Body of pancreas (tissue), 4 donors: ENCODE measurements at regions not wholly inside any gene's neighbourhood (a gene's known extent, or its start where the extent isn't known, plus 50 kb on each side); places are given as distances from the start of the nearest gene placed in this dataset.
"Not testable (repeated sequence)": the region's sequence is repeated elsewhere in the genome, so short reads cannot be mapped to it uniquely, and the experiment has no call there.

ENCODE experiments used
- ATAC-seq: fragments of 150-250 bp; one replicate; pipeline ENCODE4 v1.9.1; 2016
- DNase-seq, 4 donors: peaks; one replicate each; pipeline ENCODE4 v3.0.0-alpha.2; 2019
- H3K27ac ChIP-seq, 4 donors: fragments of 200-600 bp; sonication (generic); 1 replicate in 3 of 4; 2 replicates in 1 of 4; pipeline versions ENCODE4 v1.5.1 to v1.6.1; 2016 to 2019; ENCODE audit warnings: mild to moderate bottlenecking in 1 of 4, mixed read lengths in 1 of 4, moderate library complexity in 1 of 4
- H3K27me3 ChIP-seq, 2 donors: fragments of 200-600 bp; sonication (generic); one replicate each; pipeline ENCODE4 v1.6.0; 2016; ENCODE audit warnings: mild to moderate bottlenecking in 1 of 2
- H3K36me3 ChIP-seq, 2 donors: fragments of 200-600 bp; sonication (generic); replicated peaks in 1 of 2; 2 replicates each; pipeline ENCODE4 v1.5.1; 2016; ENCODE audit warnings: low read depth in 2 of 2; ENCODE audit not compliant: insufficient read depth in 1 of 2
- H3K4me1 ChIP-seq: fragments of 200-600 bp; sonication (generic); one replicate; pipeline ENCODE4 v1.6.0; 2016
- H3K4me3 ChIP-seq, 2 donors: fragments of 200-600 bp; sonication (generic); 1 replicate in 1 of 2; 2 replicates in 1 of 2; pipeline ENCODE4 v1.5.1; 2016 to 2019
- H3K9me3 ChIP-seq, 3 donors: fragments of 200-600 bp; sonication (generic); 1 replicate in 2 of 3; 2 replicates in 1 of 3; pipeline ENCODE4 v1.5.1; 2016
- CTCF ChIP-seq, 7 experiments: fragments of 450-650 bp in 4 of 7; fragments of 200-600 bp in 3 of 7; sonication (generic) in 3 of 7; IDR thresholded peaks; one replicate each; pipeline ENCODE4 v1.5.1; 2016 to 2019; ENCODE audit warnings: antibody characterized with exemption in 7 of 7
- POLR2A ChIP-seq, 3 donors: fragments of 450-650 bp; IDR thresholded peaks; one replicate each; pipeline ENCODE4 v1.6.1; 2016; ENCODE audit warnings: antibody characterized with exemption in 3 of 3, mild to moderate bottlenecking in 2 of 3
- WGBS, 2 donors: methylation state at CpG; one replicate each; pipeline ENCODE4 v1.1.5; 2017; 5-methylcytosine and 5-hydroxymethylcytosine counted together
- intact Hi-C: fragments of 100-400 bp; cut with DNase I; formaldehyde crosslinking; loops from one replicate; pipeline ENCODE4 v1.15.1; 2023

- Histone ChIP-seq H3K9me3 (no peaks in the 10 kb centered on the region), H3K27ac (no peak overlapping the region), H3K27me3 (no peaks in the 10 kb centered on the region), H3K4me1 (no peaks in the 10 kb centered on the region), H3K4me3 (no peak overlapping the region), H3K36me3 (no peaks in the 10 kb centered on the region)
- intact Hi-C loops = no loop called here
- ATAC-seq (no peak), DNase-seq (no peak)
- no peak for TF ChIP-seq CTCF (IDR thresholded peaks at IDR 0.05)
- no peak for TF ChIP-seq POLR2A (IDR thresholded peaks at IDR 0.05)
- WGBS, 2 donors = 44 to 65% methylated on average over 2 of the region's 2 CpGs
Measured at GRCh38 chr9:75812141-75812540, 78.3 kb upstream of the PCSK5 start.

DNA sequence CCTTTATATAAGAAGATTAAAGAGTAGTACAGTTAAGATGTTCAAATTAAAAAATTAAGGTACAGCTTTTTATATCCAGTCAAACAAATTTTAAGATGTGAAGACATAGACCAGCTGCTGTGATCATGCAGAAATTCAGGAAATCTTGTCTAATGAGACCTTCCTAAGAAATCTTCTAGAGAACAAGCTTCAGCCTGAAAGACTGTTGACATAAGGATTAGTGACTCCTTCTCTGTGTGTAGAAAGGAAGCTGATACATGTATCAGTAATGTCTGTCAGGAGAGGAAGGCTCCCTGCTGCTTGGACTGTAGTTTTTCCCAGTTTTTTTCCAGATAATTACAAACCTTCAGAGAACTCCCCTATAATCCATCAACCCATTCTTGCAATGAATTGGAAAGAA lies 75.8 kb upstream of the PCSK5 start:
- Histone ChIP-seq H3K36me3 (no peaks in the 10 kb centered on the region), H3K9me3 (no peaks in the 10 kb centered on the region), H3K4me3 (no peak overlapping the region), H3K27ac (no peak overlapping the region), H3K4me1 (no peaks in the 10 kb centered on the region), H3K27me3 (no peaks in the 10 kb centered on the region)
- ATAC-seq (no peak), DNase-seq (no peak)
- intact Hi-C loops = no loop called here
- TF ChIP-seq CTCF (IDR thresholded peaks at IDR 0.05) (no peak), POLR2A (IDR thresholded peaks at IDR 0.05) (no peak)

- H3K4me1 ChIP-seq, H3K9me3 ChIP-seq, ATAC-seq, H3K4me3 ChIP-seq, DNase-seq, H3K27me3 ChIP-seq, H3K36me3 ChIP-seq, intact Hi-C loops, H3K27ac ChIP-seq: not testable (repeated sequence)
- WGBS, 2 donors = 61 to 73% methylated on average over 2 of the region's 2 CpGs
Measured at GRCh38 chr9:75820471-75821115, 69.9 kb upstream of the PCSK5 start.

- ATAC-seq (no peak), DNase-seq (no peak)
- H3K27ac ChIP-seq = no peak overlapping the region
- H3K36me3 ChIP-seq = no peaks in the 10 kb centered on the region
- WGBS, 2 donors = 38 to 53% methylated on average over 2 of the region's 2 CpGs
- H3K27me3 ChIP-seq = no peaks in the 10 kb centered on the region
- intact Hi-C loops = no loop called here
- no peak for TF ChIP-seq POLR2A (IDR thresholded peaks at IDR 0.05)
- TF ChIP-seq CTCF (IDR thresholded peaks at IDR 0.05) = no peak
- H3K4me1 ChIP-seq = peaks cover 6% of the 10 kb centered on the region
- no peak overlapping the region for H3K4me3 ChIP-seq
- no peaks in the 10 kb centered on the region for H3K9me3 ChIP-seq
Measured at GRCh38 chr9:75823151-75823550, 67.3 kb upstream of the PCSK5 start.

DNA sequence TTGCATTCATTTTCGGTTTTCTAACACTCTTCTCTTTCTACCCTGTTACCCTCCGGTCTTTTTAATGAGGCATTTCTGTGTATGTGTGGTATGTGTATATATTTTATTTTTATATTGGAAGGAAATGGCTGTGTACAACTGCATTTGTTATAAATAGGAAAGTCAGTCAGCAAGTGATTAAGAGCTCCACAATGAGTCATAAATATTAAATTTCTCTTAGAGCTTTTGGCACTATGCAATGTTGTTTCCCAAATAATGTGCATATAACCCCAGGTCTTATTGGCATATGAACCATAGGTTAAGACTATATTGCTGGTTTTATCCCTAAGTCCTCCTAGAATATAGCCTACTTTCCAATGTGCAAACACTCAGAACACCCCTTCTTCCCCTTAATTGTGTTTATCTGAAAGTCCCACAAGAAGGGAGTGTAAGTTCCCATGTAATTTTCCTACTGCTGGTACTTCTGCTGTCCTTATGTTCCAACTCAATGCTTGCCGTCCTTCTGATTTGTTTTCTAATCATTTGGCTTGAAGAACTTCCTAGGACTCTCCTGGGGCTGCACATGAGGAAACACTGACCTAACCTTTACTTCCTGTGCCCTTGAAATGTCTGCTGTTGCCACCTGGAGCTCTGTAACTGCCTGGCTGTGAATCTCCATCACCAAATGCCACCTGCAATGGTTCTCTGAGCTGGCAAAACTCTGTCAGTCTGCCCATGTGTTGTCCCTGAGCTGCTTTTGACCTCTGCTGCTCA lies 65.5 kb upstream of the PCSK5 start:
- H3K4me1 ChIP-seq = peaks cover 6% of the 10 kb centered on the region
- intact Hi-C loops = no loop called here
- no peak overlapping the region for H3K4me3 ChIP-seq
- H3K27ac ChIP-seq = no peak overlapping the region
- DNase-seq = no peak
- no peaks in the 10 kb centered on the region for H3K36me3 ChIP-seq
- WGBS, 2 donors = 46 to 56% methylated on average over 3 of the region's 3 CpGs
- no peaks in the 10 kb centered on the region for H3K27me3 ChIP-seq
- no peak for ATAC-seq
- H3K9me3 ChIP-seq = no peaks in the 10 kb centered on the region
- TF ChIP-seq POLR2A (IDR thresholded peaks at IDR 0.05) = no peak
- no peak for TF ChIP-seq CTCF (IDR thresholded peaks at IDR 0.05)
